GM12878 (cell line): ENCODE measurements at regions not wholly inside any gene's neighbourhood (a gene's known extent, or its start where the extent isn't known, plus 50 kb on each side); places are given as distances from the start of the nearest gene placed in this dataset.

ENCODE experiments used
- CEBPB ChIP-seq, 2 experiments: fragments of 150-350 bp in 1 of 2; IDR thresholded peaks; 2 replicates each; pipeline ENCODE4 v1.6.1; 2012 to 2014; ENCODE audit warnings: low read depth in 2 of 2, low read length in 2 of 2, borderline replicate concordance in 1 of 2, inconsistent platforms in 1 of 2
- CHD4 ChIP-seq: fragments of 200-600 bp; sonication (generic); IDR thresholded peaks from 2 replicates; pipeline ENCODE4 v1.6.1; 2016; ENCODE audit warnings: mild to moderate bottlenecking
- CREM ChIP-seq: IDR thresholded peaks from 2 replicates; pipeline ENCODE4 v1.6.1; 2014; ENCODE audit warnings: antibody characterized with exemption, low read depth
- ETV6 ChIP-seq, 2 experiments: fragments of 450-650 bp in 1 of 2; IDR thresholded peaks in 1 of 2; conservative IDR thresholded peaks in 1 of 2; 2 replicates each; pipeline ENCODE4 v1.6.1; 2014; ENCODE audit warnings: antibody characterized with exemption in 1 of 2, borderline replicate concordance in 1 of 2, low read depth in 1 of 2, mild to moderate bottlenecking in 1 of 2, moderate library complexity in 1 of 2
- IKZF2 ChIP-seq, 2 experiments: fragments of 450-650 bp; IDR thresholded peaks; 2 replicates each; pipeline ENCODE4 v1.6.1; 2017; ENCODE audit warnings: mild to moderate bottlenecking in 2 of 2, moderate library complexity in 2 of 2
- MXI1 ChIP-seq: fragments of 150-350 bp; IDR thresholded peaks from 2 replicates; pipeline ENCODE4 v1.6.1; 2011; ENCODE audit warnings: low read depth, mild to moderate bottlenecking, inconsistent platforms, low read length, improper control_type of control experiment
- NFIC ChIP-seq: IDR thresholded peaks from 2 replicates; pipeline ENCODE4 v1.6.1; 2012; ENCODE audit warnings: low read depth, mild to moderate bottlenecking, inconsistent platforms, low read length, moderate library complexity
- NFXL1 ChIP-seq: fragments of 450-650 bp; IDR thresholded peaks from 2 replicates; pipeline ENCODE4 v1.6.1; 2017; ENCODE audit warnings: antibody characterized with exemption, mild to moderate bottlenecking, borderline replicate concordance
- POLR2AphosphoS2 ChIP-seq: IDR thresholded peaks from 2 replicates; pipeline ENCODE4 v1.6.1; 2011; ENCODE audit warnings: low read depth, mild to moderate bottlenecking, low read length, improper control_type of control experiment, moderate library complexity
- SMARCA5 ChIP-seq: fragments of 450-650 bp; IDR thresholded peaks from 2 replicates; pipeline ENCODE4 v1.6.1; 2017; ENCODE audit warnings: mild to moderate bottlenecking
- TF ChIP-seq, protein P1 (sequence below): fragments of 450-650 bp; IDR thresholded peaks from 2 replicates; pipeline ENCODE4 v1.6.1; 2016; ENCODE audit warnings: mild to moderate bottlenecking
- TF ChIP-seq, protein P2 (sequence below): fragments of 450-650 bp; IDR thresholded peaks from 2 replicates; pipeline ENCODE4 v1.6.1; 2016; ENCODE audit warnings: mild to moderate bottlenecking
- TF ChIP-seq, protein P3 (sequence below): IDR thresholded peaks from 2 replicates; pipeline ENCODE4 v1.6.1; 2012; ENCODE audit warnings: improper control_type of control experiment, low read depth, low read length; ENCODE audit not compliant: insufficient replicate concordance
- TF ChIP-seq, protein P4 (sequence below): fragments of 450-650 bp; formaldehyde crosslinking; IDR thresholded peaks from 2 replicates; pipeline ENCODE4 v1.5.0; 2022; ENCODE audit warnings: mild to moderate bottlenecking, missing genetic modification characterization

DNA sequence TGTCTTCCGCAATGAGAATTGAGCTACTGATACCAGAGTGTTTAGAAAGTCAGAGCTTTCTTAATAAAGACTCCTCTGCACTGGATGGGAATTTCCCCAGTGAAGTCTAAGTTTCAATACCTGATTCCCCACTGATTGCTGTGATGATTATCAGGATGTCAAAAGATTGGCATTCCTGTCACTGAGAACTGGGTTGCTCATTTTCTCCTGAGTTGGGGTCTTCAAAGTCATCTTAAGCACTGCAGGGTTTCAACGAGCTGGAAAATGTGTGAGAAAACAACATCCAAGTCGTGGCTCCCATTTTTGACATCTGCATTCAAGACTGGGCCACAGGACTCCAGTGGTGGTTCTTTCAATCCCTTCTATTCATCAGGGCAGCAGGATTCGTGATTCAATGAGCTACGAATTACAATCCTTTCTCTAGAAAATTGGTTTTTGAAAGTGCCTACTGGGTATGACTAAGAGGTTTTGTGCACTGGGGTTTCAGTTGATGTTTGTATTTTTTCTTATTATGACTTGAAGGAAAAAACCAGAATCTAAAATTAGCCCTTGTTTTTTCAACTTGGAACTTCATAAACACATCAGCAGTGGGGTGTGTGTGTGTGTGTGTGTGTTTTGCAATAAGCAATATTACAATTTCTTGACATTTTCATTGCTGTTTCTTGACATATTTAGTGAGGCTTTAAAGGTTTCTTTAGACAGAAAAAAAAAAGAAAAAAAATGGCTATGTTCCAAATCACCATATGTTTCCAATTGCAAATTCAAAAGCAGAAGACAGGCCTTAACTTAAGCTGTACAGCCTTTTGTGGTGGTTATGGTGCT lies 233.0 kb downstream of the FAM76B start (continued):
- peak in 1 of 2 experiments; percentile 65; a peak in 1 of 4 replicates for TF ChIP-seq ETV6 (conservative IDR thresholded peaks at IDR 0.05 in 1 of 2, IDR thresholded peaks at IDR 0.05 in 1 of 2; ENCODE audit: borderline replicate concordance in 1 of 2, low read depth in 1 of 2)
- TF ChIP-seq CHD4 = 0 out of 2 replicates have a peak, but pooled peaks have one; percentile 18
- no peak for TF ChIP-seq MXI1
- TF ChIP-seq, protein P1, sequence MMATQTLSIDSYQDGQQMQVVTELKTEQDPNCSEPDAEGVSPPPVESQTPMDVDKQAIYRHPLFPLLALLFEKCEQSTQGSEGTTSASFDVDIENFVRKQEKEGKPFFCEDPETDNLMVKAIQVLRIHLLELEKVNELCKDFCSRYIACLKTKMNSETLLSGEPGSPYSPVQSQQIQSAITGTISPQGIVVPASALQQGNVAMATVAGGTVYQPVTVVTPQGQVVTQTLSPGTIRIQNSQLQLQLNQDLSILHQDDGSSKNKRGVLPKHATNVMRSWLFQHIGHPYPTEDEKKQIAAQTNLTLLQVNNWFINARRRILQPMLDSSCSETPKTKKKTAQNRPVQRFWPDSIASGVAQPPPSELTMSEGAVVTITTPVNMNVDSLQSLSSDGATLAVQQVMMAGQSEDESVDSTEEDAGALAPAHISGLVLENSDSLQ = peak; percentile 70; the same call in 1 of the 2 replicates
- TF ChIP-seq POLR2AphosphoS2 = no peak
- TF ChIP-seq CREM = peak; percentile 87
- TF ChIP-seq IKZF2 (IDR thresholded peaks at IDR 0.05) = peak; percentile 85 to 90
- 0 out of 4 replicates have a peak, but pooled peaks of 1 of the 2 experiments have one; percentile 45 for TF ChIP-seq CEBPB (IDR thresholded peaks at IDR 0.05; ENCODE audit: borderline replicate concordance in 1 of 2, low read depth in 2 of 2, low read length in 2 of 2)
- TF ChIP-seq NFXL1 = no peak
- TF ChIP-seq, protein P2, sequence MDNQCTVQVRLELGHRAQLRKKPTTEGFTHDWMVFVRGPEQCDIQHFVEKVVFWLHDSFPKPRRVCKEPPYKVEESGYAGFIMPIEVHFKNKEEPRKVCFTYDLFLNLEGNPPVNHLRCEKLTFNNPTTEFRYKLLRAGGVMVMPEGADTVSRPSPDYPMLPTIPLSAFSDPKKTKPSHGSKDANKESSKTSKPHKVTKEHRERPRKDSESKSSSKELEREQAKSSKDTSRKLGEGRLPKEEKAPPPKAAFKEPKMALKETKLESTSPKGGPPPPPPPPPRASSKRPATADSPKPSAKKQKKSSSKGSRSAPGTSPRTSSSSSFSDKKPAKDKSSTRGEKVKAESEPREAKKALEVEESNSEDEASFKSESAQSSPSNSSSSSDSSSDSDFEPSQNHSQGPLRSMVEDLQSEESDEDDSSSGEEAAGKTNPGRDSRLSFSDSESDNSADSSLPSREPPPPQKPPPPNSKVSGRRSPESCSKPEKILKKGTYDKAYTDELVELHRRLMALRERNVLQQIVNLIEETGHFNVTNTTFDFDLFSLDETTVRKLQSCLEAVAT = 0 out of 2 replicates have a peak, but pooled peaks have one; percentile 20
- peak; percentile 94 for TF ChIP-seq SMARCA5
- TF ChIP-seq NFIC = peak; percentile 99
- TF ChIP-seq, protein P3, sequence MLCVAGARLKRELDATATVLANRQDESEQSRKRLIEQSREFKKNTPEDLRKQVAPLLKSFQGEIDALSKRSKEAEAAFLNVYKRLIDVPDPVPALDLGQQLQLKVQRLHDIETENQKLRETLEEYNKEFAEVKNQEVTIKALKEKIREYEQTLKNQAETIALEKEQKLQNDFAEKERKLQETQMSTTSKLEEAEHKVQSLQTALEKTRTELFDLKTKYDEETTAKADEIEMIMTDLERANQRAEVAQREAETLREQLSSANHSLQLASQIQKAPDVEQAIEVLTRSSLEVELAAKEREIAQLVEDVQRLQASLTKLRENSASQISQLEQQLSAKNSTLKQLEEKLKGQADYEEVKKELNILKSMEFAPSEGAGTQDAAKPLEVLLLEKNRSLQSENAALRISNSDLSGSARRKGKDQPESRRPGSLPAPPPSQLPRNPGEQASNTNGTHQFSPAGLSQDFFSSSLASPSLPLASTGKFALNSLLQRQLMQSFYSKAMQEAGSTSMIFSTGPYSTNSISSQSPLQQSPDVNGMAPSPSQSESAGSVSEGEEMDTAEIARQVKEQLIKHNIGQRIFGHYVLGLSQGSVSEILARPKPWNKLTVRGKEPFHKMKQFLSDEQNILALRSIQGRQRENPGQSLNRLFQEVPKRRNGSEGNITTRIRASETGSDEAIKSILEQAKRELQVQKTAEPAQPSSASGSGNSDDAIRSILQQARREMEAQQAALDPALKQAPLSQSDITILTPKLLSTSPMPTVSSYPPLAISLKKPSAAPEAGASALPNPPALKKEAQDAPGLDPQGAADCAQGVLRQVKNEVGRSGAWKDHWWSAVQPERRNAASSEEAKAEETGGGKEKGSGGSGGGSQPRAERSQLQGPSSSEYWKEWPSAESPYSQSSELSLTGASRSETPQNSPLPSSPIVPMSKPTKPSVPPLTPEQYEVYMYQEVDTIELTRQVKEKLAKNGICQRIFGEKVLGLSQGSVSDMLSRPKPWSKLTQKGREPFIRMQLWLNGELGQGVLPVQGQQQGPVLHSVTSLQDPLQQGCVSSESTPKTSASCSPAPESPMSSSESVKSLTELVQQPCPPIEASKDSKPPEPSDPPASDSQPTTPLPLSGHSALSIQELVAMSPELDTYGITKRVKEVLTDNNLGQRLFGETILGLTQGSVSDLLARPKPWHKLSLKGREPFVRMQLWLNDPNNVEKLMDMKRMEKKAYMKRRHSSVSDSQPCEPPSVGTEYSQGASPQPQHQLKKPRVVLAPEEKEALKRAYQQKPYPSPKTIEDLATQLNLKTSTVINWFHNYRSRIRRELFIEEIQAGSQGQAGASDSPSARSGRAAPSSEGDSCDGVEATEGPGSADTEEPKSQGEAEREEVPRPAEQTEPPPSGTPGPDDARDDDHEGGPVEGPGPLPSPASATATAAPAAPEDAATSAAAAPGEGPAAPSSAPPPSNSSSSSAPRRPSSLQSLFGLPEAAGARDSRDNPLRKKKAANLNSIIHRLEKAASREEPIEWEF = peak; percentile 14
- TF ChIP-seq, protein P4, sequence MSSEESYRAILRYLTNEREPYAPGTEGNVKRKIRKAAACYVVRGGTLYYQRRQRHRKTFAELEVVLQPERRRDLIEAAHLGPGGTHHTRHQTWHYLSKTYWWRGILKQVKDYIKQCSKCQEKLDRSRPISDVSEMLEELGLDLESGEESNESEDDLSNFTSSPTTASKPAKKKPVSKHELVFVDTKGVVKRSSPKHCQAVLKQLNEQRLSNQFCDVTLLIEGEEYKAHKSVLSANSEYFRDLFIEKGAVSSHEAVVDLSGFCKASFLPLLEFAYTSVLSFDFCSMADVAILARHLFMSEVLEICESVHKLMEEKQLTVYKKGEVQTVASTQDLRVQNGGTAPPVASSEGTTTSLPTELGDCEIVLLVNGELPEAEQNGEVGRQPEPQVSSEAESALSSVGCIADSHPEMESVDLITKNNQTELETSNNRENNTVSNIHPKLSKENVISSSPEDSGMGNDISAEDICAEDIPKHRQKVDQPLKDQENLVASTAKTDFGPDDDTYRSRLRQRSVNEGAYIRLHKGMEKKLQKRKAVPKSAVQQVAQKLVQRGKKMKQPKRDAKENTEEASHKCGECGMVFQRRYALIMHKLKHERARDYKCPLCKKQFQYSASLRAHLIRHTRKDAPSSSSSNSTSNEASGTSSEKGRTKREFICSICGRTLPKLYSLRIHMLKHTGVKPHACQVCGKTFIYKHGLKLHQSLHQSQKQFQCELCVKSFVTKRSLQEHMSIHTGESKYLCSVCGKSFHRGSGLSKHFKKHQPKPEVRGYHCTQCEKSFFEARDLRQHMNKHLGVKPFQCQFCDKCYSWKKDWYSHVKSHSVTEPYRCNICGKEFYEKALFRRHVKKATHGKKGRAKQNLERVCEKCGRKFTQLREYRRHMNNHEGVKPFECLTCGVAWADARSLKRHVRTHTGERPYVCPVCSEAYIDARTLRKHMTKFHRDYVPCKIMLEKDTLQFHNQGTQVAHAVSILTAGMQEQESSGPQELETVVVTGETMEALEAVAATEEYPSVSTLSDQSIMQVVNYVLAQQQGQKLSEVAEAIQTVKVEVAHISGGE (CRISPR knock-in tag) = no peak
